ENCODE measurements at regions not wholly inside any gene's neighbourhood (a gene's known extent, or its start where the extent isn't known, plus 50 kb on each side); places are given as distances from the start of the nearest gene placed in this dataset.

- no peak for DNase-seq
These were observed 128.0 kb downstream of the KIF20B start for GRCh38 chr10:89829262-89829886.

GRCh38 chr10:89829887-89830269 lies 128.5 kb downstream of the KIF20B start:
- no peak for DNase-seq

GRCh38 chr10:89830624-89831023 lies 129.2 kb downstream of the KIF20B start:
- DNase-seq, result no peak

- DNase-seq, result no peak
These were observed 135.4 kb downstream of the KIF20B start for GRCh38 chr10:89836840-89837164.

GRCh38 chr10:89837165-89838043 lies 136.0 kb downstream of the KIF20B start:
- no peak for DNase-seq

GRCh38 chr10:89838044-89838615 lies 136.7 kb downstream of the KIF20B start:
- no peak for DNase-seq

GRCh38 chr10:89845541-89846280 lies 144.3 kb downstream of the KIF20B start:
- DNase-seq, result no peak

- DNase-seq, result no peak
These were observed 144.9 kb downstream of the KIF20B start for GRCh38 chr10:89846281-89846630.

- no peak for DNase-seq
These were observed 145.4 kb downstream of the KIF20B start for GRCh38 chr10:89846786-89847185.

GRCh38 chr10:89852872-89853271 lies 151.5 kb downstream of the KIF20B start:
- DNase-seq, result no peak

GRCh38 chr10:89853781-89854191 lies 152.4 kb downstream of the KIF20B start:
- DNase-seq, result no peak

- no peak for DNase-seq
These were observed 156.1 kb downstream of the KIF20B start for GRCh38 chr10:89857431-89858042.

GRCh38 chr10:89861199-89861573 lies 159.8 kb downstream of the KIF20B start:
- no peak for DNase-seq

GRCh38 chr10:89861584-89862301 lies 160.4 kb downstream of the KIF20B start:
- no peak for DNase-seq

- DNase-seq, result no peak
These were observed 166.6 kb downstream of the KIF20B start for GRCh38 chr10:89867964-89868363.

- no peak for DNase-seq
These were observed 167.8 kb downstream of the KIF20B start for GRCh38 chr10:89869180-89869579.

GRCh38 chr10:89869592-89870156 lies 168.3 kb downstream of the KIF20B start:
- no peak for DNase-seq

GRCh38 chr10:89870936-89871335 lies 169.5 kb downstream of the KIF20B start:
- no peak for DNase-seq

GRCh38 chr10:89873055-89873454 lies 171.7 kb downstream of the KIF20B start:
- no peak for DNase-seq

GRCh38 chr10:89875557-89875956 lies 174.2 kb downstream of the KIF20B start:
- no peak for DNase-seq

- no peak for DNase-seq
These were observed 177.7 kb downstream of the KIF20B start for GRCh38 chr10:89879121-89879520.

GRCh38 chr10:89887406-89887805 lies 186.0 kb downstream of the KIF20B start:
- DNase-seq, result no peak

All from amniotic stem cell (primary cell).